ENCODE measurements at regions not wholly inside any gene's neighbourhood (a gene's known extent, or its start where the extent isn't known, plus 50 kb on each side); places are given as distances from the start of the nearest gene placed in this dataset. TPM values are rescaled to one million over a fixed set of nuclear protein-coding genes. Genes with fewer than 3 reads are reported as not detected.
A peak's percentile ranks its signal among the peaks of the same experiment; 100 is the strongest.

DNA sequence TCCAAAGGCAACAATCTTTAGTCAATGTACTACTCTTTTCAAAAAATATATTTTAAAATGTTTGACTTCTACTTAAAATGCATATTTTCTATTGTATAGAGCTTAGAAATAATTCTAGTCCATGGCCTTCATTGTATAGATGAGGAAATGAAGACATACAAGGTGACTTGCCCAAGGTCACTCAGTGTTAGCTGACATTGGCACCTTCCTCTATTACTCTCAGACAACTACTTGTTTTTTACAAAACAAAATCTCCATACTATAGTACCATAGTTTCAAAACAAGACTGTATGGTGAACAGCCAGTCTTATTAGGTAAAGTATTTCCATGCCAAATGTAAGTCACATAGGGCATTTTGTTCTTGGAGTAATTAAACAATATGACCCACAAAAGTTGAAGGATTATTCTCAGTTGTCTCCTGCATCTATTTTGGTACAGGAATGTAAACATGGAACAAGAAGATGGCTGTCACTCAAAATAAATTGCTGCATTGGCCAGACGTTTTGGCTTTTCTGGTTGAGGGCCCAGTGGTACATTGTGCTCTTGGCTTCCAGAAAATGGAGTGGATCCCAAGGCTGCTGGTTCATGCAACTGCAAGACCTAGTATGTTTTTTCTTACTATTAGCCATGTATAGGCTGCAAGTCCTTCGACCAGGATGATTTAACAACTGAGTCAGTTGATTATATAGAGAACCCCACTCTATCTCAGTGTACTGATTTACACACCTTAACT lies 54.3 kb upstream of the NOX3 start:
- Histone ChIP-seq H3K4me2 (ENCODE audit: low read length) (no peak overlapping the region), H3K4me1 (ENCODE audit: insufficient read depth, low read length, poor library complexity, severe bottlenecking) (no peaks in the 10 kb centered on the region), H3K9me2 (ENCODE audit: insufficient read depth, low read length) (no peaks in the 10 kb centered on the region), H3K4me3 (ENCODE audit: low read depth, low read length, poor library complexity, severe bottlenecking) (no peak overlapping the region), H2AFZ (ENCODE audit: low read length) (peak overlapping the region; percentile 41; the same call in 1 of the 2 replicates), H3K9me3 (ENCODE audit: low read length) (no peaks in the 10 kb centered on the region), H3K79me2 (ENCODE audit: insufficient read depth, low read depth, low read length) (no peaks in the 10 kb centered on the region), H4K20me1 (ENCODE audit: insufficient read depth, low read length) (no peaks in the 10 kb centered on the region), H3K27ac (ENCODE audit: low read depth, low read length, poor library complexity, severe bottlenecking) (no peak overlapping the region), H3K36me3 (ENCODE audit: insufficient read depth, low read length) (no peaks in the 10 kb centered on the region)
- BruUV-seq (replicated peaks): no TSS peak
- no peak for DNase-seq (ENCODE audit: low spot score)
- ChIA-PET CTCF (ENCODE audit: unreplicated experiment) (no interaction called here), POLR2A (interaction anchor here (0.7 kb wide), 1 partner anchor 652 kb away, joined by 3 read pairs; no protein-coding TSS in a partner anchor)
- TF ChIP-seq, protein P1, sequence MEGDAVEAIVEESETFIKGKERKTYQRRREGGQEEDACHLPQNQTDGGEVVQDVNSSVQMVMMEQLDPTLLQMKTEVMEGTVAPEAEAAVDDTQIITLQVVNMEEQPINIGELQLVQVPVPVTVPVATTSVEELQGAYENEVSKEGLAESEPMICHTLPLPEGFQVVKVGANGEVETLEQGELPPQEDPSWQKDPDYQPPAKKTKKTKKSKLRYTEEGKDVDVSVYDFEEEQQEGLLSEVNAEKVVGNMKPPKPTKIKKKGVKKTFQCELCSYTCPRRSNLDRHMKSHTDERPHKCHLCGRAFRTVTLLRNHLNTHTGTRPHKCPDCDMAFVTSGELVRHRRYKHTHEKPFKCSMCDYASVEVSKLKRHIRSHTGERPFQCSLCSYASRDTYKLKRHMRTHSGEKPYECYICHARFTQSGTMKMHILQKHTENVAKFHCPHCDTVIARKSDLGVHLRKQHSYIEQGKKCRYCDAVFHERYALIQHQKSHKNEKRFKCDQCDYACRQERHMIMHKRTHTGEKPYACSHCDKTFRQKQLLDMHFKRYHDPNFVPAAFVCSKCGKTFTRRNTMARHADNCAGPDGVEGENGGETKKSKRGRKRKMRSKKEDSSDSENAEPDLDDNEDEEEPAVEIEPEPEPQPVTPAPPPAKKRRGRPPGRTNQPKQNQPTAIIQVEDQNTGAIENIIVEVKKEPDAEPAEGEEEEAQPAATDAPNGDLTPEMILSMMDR (conservative IDR thresholded peaks at IDR 0.05; ENCODE audit: low read length): no peak
- no peak for TF ChIP-seq EZH2phosphoT487 (IDR thresholded peaks at IDR 0.05; ENCODE audit: borderline replicate concordance, low read depth, low read length)
- intact Hi-C loops (cut with micrococcal nuclease; ENCODE audit: unreplicated experiment): no loop called here

DNA sequence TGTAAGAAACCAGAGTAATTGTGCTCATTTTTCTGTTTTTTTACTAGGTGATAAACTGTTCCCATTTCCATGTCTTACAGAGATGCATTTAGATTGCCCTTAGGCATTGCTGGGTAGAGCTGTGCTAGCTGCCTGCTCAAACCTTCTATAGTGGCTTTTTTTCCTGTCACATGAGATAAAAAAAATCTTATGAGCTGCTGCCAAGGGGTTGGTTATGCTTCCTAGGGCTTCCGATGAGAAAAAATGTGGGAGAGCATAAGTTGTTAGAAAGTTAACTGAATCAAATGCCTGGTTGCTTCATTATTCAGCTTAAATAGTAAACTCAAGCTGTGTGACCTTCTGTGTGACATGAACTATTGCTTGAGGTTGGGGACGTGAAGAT lies 50.0 kb upstream of the NOX3 start:
- BruUV-seq (replicated peaks): no TSS peak
- CTCF ChIA-PET (ENCODE audit: unreplicated experiment): no interaction called here
- Histone ChIP-seq H3K4me3 (ENCODE audit: low read depth, low read length, poor library complexity, severe bottlenecking) (no peak overlapping the region), H3K27ac (ENCODE audit: low read depth, low read length, poor library complexity, severe bottlenecking) (no peak overlapping the region), H4K20me1 (ENCODE audit: insufficient read depth, low read length) (no peaks in the 10 kb centered on the region), H2AFZ (ENCODE audit: low read length) (peak overlapping the region; percentile 32; the same call in 1 of the 2 replicates), H3K4me1 (ENCODE audit: insufficient read depth, low read length, poor library complexity, severe bottlenecking) (no peaks in the 10 kb centered on the region), H3K9me2 (ENCODE audit: insufficient read depth, low read length) (no peaks in the 10 kb centered on the region), H3K9me3 (ENCODE audit: low read length) (peaks cover 6% of the 10 kb centered on the region; the same call in 1 of the 2 replicates), H3K4me2 (ENCODE audit: low read length) (no peak overlapping the region), H3K79me2 (ENCODE audit: insufficient read depth, low read depth, low read length) (no peaks in the 10 kb centered on the region), H3K36me3 (ENCODE audit: insufficient read depth, low read length) (no peaks in the 10 kb centered on the region)
- intact Hi-C loops (cut with micrococcal nuclease; ENCODE audit: unreplicated experiment): no loop called here
- TF ChIP-seq, protein P1 (conservative IDR thresholded peaks at IDR 0.05; ENCODE audit: low read length): no peak
- TF ChIP-seq EZH2phosphoT487 (IDR thresholded peaks at IDR 0.05; ENCODE audit: borderline replicate concordance, low read depth, low read length): no peak
- POLR2A ChIA-PET: interaction anchor here (0.8 to 1.2 kb wide), 2 partner anchors 8 to 9 kb away, joined by 3 to 4 read pairs; no protein-coding TSS in a partner anchor
- no peak for DNase-seq (ENCODE audit: low spot score)

Small RNAs in the stretch of these regions (microRNA-seq; reads per million reads assigned to microRNA genes)
- not detected for gene MIR1202 (ENCODE audit: borderline replicate concordance)

Small RNAs in the stretch of these regions (small RNA-seq; reads per million reads assigned to genes)
- gene MIR1202 (not detected), gene RNU7-152P (not detected), gene SNORD28B (not detected)

Data from OCI-LY7 (cell line).